ENCODE measurements at regions not wholly inside any gene's neighbourhood (a gene's known extent, or its start where the extent isn't known, plus 50 kb on each side); places are given as distances from the start of the nearest gene placed in this dataset.
"Not testable (repeated sequence)": the region's sequence is repeated elsewhere in the genome, so short reads cannot be mapped to it uniquely, and the experiment has no call there.

DNA sequence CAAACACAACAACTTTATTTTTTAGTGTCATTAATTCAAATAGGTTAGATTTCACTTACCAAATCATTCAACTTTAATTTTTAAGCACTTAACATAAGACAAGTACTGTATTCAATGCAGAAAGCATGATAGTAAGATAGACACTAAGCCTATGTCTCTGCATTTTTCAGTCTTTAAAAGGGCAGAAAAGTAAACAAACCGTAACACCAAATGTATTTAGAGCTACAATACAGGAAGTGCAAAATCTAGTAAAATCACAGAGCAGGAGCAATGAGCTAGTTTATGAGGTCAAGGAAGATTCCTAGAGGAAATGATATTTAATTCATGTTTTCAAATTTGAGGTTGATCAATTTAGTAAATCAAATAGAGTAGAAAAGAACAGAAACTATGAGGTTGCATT, 68.0 kb upstream of the KLF8 start:
- DNase-seq, result not testable (repeated sequence)
